ENCODE measurements at regions not wholly inside any gene's neighbourhood (a gene's known extent, or its start where the extent isn't known, plus 50 kb on each side); places are given as distances from the start of the nearest gene placed in this dataset.
"Not testable (repeated sequence)": the region's sequence is repeated elsewhere in the genome, so short reads cannot be mapped to it uniquely, and the experiment has no call there.

GRCh38 chr5:63894690-63895089 lies 67.6 kb downstream of the HTR1A start:
- no peak for DNase-seq

GRCh38 chr5:63878788-63879187 lies 83.5 kb downstream of the HTR1A start:
- no peak for DNase-seq

DNA sequence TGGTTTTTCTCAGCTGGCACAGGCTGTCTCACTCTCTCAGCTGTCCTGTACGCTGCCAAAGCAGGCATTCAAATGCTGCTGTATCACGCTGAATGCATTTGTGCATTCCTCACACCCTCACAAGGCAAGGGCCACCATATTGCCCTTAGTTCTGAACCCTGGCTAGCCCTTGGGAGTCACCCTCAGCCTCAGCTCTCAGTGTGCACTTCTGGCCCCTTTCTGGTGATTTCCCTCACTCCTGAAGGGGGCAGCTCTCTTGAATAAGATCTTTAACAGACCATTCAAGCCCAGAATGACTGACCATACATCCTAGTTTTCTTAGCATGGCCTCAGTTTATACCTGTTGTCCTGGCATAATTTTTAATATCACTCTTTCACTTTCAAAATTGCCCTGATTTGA lies 84.3 kb downstream of the HTR1A start:
- no peak for DNase-seq

GRCh38 chr5:63860379-63860778 lies 101.9 kb downstream of the HTR1A start:
- no peak for DNase-seq

- no peak for DNase-seq
Observed at GRCh38 chr5:63854076-63854475, 108.2 kb downstream of the HTR1A start.

DNA sequence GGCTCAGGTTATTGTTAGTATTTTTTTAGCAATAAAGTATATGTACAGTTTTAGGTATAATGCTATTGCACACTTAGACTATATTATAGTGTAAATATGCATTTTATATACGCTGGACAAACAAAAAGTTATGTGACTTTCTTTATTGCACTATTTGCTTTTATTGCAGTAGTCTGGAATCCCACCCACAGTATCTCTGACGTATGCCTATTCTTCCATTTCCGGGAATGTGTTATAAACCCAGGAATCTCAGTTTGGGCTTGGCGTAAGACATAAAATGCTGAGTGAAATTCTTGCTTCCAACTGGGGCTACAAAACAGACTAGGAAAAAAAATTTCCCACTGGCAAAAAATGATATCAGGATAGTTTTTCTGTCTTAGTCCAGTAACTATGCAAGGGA lies 119.1 kb downstream of the HTR1A start:
- DNase-seq = no peak

DNA sequence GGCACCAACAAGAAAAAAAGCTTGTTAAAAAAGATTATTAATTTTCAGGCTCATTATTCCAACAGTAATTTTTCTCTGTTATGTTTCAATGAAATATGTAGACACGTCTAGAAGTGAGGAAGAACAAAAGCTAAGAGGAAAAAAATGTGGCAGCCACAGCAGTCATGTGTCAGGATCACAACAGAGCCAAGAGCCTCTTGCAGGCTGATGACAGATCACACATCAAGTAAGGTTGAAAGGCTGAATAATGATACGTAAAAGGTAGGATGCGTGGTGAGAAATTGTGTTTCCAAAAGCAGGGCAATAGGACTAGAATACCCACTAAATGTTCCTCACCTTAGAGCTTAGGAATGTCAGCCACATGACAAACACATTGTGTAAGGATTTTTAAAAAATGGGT lies 124.8 kb downstream of the HTR1A start:
- DNase-seq = no peak

GRCh38 chr5:63831381-63831780 lies 130.9 kb downstream of the HTR1A start:
- DNase-seq = no peak

DNA sequence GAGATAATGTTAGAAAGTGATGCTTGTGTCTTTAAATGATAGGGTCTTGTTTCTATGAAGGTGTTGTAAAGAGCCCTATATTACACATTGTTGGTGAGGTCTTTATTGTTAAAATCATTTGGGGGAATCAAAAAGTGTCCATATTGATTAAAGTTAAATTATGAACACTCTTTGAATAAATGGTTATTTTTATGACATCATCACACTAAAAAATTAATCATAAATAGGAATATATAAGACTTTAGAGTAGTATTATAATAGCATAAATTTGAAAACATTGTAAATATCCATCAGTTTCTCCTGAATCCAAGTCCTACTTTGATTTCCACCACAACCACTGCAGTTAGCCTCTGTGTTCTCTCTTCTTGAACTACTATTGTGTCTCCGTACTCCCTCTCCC lies 136.3 kb downstream of the HTR1A start:
- DNase-seq = no peak

DNA sequence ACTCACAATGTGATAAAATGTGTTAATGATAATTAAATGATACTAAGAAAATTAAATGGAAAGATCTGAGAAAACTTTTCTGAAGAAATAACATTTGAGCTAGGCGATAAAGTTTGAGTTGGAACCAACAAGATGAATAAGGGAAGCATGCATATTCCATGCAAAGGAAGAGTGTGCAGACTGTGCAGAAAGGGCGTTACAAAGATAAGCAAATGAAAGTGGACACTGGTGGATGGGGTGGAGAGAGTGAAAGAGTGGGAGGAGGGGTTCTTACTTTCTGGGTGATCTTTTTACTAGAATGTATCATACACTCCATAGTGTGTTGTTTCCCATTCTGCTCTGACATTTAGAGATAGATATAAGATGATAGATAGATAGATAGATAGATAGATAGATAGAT lies 138.7 kb downstream of the HTR1A start:
- DNase-seq = no peak

- DNase-seq = no peak
Observed at GRCh38 chr5:63822614-63823013, 139.6 kb downstream of the HTR1A start.

DNA sequence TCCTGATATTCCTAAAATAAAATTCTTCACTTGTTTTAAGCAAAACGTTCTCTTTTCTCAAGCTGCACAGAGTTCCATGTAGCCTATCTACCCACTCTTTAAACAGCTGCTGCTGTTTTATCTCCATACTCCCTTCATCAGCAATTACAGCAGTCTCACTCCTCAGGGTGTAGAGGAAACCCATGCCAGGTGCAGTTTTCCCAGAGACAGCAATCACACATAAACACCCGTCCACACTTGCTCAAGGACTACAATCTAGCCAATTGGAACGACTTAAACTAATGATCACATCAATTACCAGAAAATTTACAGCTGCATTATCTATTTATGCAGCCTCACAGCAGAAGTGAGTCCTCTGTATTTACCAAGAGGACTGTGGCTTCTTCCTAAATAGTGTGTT lies 141.7 kb downstream of the HTR1A start:
- peak; percentile 87 for DNase-seq

- no peak for DNase-seq
Observed at GRCh38 chr5:63812693-63813092, 149.6 kb downstream of the HTR1A start.

DNA sequence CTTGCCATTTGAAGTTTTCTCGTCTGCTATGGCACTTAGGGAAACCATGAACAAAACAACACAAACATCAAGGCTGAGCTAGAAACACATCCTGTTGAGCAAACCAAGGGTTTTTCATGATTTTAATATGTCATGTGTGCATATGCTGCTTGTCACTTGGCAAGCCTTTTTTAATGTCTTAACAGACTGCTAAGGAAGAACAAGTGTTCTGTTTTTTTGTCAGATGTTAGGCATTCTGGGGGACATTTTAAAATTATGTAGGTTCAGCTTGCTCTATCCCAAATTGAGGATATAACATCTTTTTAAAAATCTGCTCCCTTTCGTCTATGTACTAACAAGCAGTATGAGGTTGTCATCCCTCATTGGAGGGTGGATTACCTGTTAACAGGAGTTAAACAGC lies 150.3 kb downstream of the HTR1A start:
- no peak for DNase-seq

DNA sequence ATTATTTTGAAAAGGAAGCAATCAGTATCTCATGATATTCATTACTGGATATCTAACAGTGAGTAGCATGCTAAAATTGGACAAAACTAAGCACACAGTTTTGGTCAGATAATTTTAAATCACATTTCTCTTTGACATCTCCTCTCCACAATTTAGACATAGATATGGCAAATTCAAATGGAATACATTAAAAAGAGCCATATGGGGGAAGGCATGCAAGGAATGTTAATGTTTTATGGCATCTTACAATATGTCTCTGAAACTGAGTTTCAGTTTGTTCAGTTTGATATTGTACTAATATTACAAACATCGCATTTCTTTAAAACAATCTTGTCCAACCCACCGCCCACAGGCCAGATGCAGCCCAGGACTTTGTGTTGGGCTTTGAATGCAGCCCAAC lies 151.0 kb downstream of the HTR1A start:
- no peak for DNase-seq

GRCh38 chr5:63805151-63805550 lies 157.1 kb downstream of the HTR1A start:
- DNase-seq = no peak

DNA sequence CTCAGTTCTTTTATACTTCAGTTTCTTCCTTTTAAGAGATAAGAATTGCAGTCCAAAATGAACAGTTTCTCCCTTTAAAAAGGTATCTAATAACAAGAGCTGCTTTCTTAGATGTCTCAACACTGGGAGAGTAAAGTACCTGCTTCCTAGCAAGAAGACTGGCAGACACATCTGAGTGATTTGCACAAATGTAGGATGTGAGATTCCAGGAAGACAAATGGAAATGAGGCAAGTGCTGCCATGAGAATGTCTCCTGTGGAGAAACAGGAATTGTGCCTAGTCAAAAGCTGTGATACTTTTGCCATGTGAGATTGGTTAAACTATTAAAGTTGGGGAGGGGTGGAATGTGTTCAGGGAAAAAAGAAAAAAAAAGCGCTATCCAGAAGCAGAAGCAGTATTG lies 159.1 kb downstream of the HTR1A start:
- DNase-seq = no peak

GRCh38 chr5:63794979-63795378 lies 167.3 kb downstream of the HTR1A start:
- no peak for DNase-seq

- no peak for DNase-seq
Observed at GRCh38 chr5:63794296-63794695, 167.9 kb downstream of the HTR1A start.

DNA sequence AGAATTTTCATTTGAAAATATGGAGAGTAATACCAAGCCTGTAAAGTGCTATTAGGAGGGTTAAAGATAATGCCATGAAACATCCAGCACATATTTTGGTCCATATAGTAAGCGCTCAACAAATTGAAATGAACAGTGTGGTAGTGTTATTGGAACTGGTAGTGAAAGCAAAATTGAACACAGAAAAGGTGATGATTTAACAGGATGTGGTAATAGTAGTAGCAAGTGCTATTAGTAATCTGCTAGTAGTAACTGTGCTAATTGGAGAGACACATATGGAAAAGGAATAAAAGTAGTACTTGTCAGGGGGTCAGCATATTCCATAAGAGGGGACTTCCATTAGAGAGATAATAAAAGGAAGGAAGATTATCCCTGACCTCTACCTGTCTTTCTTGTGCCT lies 187.3 kb downstream of the HTR1A start:
- no peak for DNase-seq

- no peak for DNase-seq
Observed at GRCh38 chr5:63768221-63768620, 194.0 kb downstream of the HTR1A start.

GRCh38 chr5:63760965-63761364 lies 201.3 kb downstream of the HTR1A start:
- DNase-seq = no peak

- no peak for DNase-seq
Observed at GRCh38 chr5:63743096-63743798, 219.0 kb downstream of the HTR1A start.

DNA sequence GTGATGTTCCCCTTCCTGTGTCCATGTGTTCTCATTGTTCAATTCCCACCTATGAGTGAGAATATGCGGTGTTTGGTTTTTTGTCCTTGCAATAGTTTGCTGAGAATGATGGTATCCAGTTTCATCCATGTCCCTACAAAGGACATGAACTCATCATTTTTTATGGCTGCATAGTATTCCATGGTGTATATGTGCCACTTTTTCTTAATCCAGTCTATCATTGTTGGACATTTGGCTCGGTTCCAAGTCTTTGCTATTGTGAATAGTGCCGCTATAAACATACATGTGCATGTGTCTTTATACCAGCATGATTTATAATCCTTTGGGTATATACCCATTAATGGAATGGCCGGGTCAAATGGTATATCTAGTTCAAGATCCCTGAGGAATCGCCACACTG lies 229.4 kb downstream of the HTR1A start:
- not testable (repeated sequence) for DNase-seq

DNA sequence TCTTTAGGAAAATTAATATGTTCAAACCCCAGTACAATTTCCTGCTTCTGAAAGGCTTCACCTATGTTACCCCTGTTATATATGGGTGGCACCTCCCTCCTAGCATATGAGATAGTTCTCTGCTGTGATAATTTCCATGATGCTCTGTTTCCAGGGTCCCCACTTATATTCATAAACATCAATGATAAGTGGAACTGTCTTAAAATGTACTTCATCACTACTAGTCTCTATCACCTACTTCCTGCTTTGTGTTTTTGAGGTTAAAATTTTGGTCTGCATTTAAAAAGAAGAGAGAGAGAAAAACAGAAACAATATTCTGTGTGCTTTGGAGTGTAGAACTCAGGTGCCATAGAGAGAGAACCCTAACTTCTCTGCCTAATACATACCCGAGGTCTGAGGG lies 234.7 kb downstream of the HTR1A start:
- DNase-seq = no peak

DNA sequence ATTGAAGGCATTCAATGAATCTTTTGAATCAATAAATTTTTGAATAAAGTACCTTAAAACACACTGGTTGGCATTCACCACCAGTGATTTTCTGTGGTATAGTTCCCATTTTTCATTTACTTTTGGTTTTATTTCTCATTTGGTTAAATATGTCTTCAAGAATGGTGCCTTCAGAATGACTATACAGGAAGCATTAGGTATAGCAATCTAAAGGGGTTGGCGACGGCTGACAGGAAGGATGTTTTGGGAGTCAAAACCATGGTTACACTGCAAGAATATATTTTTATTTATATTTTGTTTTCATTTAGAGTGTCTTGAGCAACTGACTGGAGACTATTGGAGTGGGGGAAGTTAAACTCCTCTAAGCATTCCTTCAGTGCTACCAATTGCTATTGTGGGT lies 235.7 kb downstream of the HTR1A start:
- no peak for DNase-seq
